ENCODE measurements at regions not wholly inside any gene's neighbourhood (a gene's known extent, or its start where the extent isn't known, plus 50 kb on each side); places are given as distances from the start of the nearest gene placed in this dataset.

DNA sequence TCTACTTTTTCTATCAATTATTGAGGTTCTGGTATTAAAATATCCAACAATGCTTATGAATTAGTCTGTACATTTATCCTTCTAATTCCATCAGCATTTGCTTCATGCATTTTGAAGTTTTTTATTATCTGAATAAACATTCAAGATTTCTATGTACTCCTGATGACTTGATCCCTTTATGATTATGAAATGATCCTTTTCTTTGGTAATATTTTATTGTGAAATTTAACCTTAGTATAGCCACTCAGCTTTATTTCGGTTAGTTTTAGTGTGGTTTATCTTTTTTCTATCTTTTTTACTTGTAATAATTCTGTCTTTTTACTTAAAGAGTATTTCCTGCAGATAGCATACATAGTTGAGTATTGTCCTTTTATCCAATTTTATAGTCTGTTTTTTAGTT, 106.6 kb downstream of the SNAPC1 start:
- DNase-seq (ENCODE audit: low read depth in 2 of 2) = no peak
- no peak for TF ChIP-seq CTCF (IDR thresholded peaks at IDR 0.05; ENCODE audit: low read depth, low read length)
- H3K4me3 ChIP-seq (replicated peaks in 1 of 2; ENCODE audit: low read depth in 2 of 2, low read length in 2 of 2) = no peak overlapping the region

DNA sequence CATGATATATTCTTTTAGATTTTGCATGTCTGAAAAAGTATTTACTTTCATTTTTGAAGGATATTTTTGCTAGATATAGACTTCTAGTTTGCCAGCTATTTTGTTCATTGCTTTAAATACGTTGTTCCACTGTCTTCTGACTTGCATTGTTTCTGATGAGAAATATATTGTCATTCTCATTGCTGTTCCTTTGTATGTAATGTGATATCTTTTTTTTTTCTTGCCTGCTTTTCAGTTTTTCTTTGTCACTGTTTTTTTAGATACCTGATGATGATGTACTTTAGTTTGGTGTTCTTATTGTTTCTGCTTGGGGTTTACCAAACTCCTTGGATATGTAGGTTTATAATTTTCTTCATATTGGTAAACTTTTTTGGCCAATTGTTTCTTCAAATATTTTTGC, 107.9 kb downstream of the SNAPC1 start:
- TF ChIP-seq CTCF (IDR thresholded peaks at IDR 0.05; ENCODE audit: low read depth, low read length) = no peak
- no peak for DNase-seq (ENCODE audit: low read depth in 2 of 2)
- H3K4me3 ChIP-seq (replicated peaks in 1 of 2; ENCODE audit: low read depth in 2 of 2, low read length in 2 of 2) = no peak overlapping the region

DNA sequence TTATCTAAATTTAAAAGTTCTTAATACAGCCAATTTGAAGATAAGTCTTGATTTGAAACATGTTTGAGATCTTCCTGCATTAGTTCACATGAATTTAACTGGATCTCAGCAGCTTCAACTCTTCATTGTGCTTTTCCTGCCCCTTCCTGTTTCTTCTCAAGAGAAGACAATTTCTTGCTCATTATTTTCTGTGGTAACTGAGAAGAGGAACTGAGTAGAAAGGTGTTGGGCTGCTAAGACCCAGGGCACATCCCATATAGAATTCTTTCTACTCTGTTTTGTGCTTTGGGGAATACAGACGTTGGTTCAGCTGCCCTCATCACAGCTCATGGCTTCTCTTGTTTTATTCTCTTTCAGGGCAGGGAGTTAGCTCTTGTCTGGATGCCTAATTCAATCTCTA, 110.2 kb downstream of the SNAPC1 start:
- no peak overlapping the region for H3K4me3 ChIP-seq (replicated peaks in 1 of 2; ENCODE audit: low read depth in 2 of 2, low read length in 2 of 2)
- DNase-seq (ENCODE audit: low read depth in 2 of 2) = no peak
- TF ChIP-seq CTCF (IDR thresholded peaks at IDR 0.05; ENCODE audit: low read depth, low read length) = no peak

DNA sequence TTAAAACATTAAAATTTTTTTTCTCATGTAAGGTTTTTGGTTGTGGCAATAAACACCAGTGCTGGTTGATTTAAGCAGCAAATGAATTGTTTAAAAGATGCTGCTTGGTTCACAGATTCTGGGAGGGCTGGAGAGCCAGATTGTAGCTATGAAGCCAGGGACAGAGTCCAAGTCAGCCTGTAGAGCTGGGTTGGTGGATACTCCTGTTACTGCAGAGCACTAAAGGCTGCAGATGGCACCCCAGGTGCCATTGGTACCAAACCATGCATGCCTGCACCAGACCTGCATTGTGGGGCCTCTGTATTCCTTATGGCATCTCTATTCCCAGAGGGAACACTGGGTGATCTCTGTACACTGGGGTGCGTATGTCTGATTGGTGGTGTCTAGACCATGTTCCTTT, 113.3 kb downstream of the SNAPC1 start:
- no peak for TF ChIP-seq CTCF (IDR thresholded peaks at IDR 0.05; ENCODE audit: low read depth, low read length)
- DNase-seq (ENCODE audit: low read depth in 2 of 2) = no peak
- H3K4me3 ChIP-seq (replicated peaks in 1 of 2; ENCODE audit: low read depth in 2 of 2, low read length in 2 of 2) = no peak overlapping the region

DNA sequence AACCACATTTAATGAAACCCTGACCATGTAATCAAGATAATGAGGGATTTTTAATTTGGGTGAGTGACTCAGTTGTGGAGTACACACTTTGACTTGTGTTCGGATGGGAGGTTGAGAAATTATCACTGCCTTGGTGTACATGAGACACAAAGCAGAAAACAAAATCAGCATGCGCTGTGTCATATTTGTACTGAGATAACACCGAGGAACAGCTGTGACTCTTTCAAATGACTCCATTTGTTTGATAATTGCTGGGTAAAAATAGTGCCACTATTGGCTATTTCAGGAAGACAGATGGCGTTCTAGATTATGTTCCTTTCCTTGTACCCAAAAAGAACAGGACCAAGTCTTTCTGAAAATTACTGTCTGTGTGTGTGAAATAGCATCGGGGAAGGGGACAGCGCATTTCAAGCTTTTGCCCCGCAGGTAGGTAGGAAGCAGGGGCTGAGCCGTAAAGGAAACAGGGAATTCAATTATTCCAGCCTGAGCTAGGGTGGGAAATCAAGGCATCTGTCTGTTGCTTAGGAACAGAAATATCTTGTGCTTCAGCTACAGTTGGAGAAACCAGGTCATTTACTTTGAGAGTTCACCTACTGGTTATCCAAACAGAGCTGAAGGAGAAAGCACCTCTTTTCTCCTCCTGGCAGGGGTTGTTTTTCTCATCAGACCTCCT, 114.3 kb downstream of the SNAPC1 start:
- no peak for TF ChIP-seq CTCF (IDR thresholded peaks at IDR 0.05; ENCODE audit: low read depth, low read length)
- H3K4me3 ChIP-seq (replicated peaks in 1 of 2; ENCODE audit: low read depth in 2 of 2, low read length in 2 of 2) = no peak overlapping the region
- no peak for DNase-seq (ENCODE audit: low read depth in 2 of 2)

- H3K4me3 ChIP-seq (replicated peaks in 1 of 2; ENCODE audit: low read depth in 2 of 2, low read length in 2 of 2) = no peak overlapping the region
- no peak for DNase-seq (ENCODE audit: low read depth in 2 of 2)
- no peak for TF ChIP-seq CTCF (IDR thresholded peaks at IDR 0.05; ENCODE audit: low read depth, low read length)
Measured at GRCh38 chr14:61877035-61877390, 114.8 kb downstream of the SNAPC1 start.

GRCh38 chr14:61877768-61878167, 115.5 kb downstream of the SNAPC1 start:
- DNase-seq (ENCODE audit: low read depth in 2 of 2) = no peak
- H3K4me3 ChIP-seq (replicated peaks in 1 of 2; ENCODE audit: low read depth in 2 of 2, low read length in 2 of 2) = no peak overlapping the region
- no peak for TF ChIP-seq CTCF (IDR thresholded peaks at IDR 0.05; ENCODE audit: low read depth, low read length)

All from cardiac fibroblast (primary cell).